ENCODE measurements at regions not wholly inside any gene's neighbourhood (a gene's known extent, or its start where the extent isn't known, plus 50 kb on each side); places are given as distances from the start of the nearest gene placed in this dataset.

- no peak overlapping the region for H3K4ac ChIP-seq (ENCODE audit: low read depth, low read length)
- no peaks in the 10 kb centered on the region for H3K36me3 ChIP-seq (ENCODE audit: control insufficient read depth in 1 of 2, insufficient read depth in 2 of 2, low read length in 2 of 2)
- no peak overlapping the region for H2BK12ac ChIP-seq (ENCODE audit: low read length)
- no peak overlapping the region for H2AK5ac ChIP-seq (ENCODE audit: low read length)
- H3K27me3 ChIP-seq (ENCODE audit: insufficient read depth, low read length): no peaks in the 10 kb centered on the region
- H3K79me2 ChIP-seq (ENCODE audit: control insufficient read depth, insufficient read depth, low read length, poor library complexity): no peaks in the 10 kb centered on the region
- no peak overlapping the region for H2BK5ac ChIP-seq (ENCODE audit: low read depth, low read length, poor library complexity)
- no peak overlapping the region for H3K14ac ChIP-seq (ENCODE audit: low read length)
- no peak for DNase-seq
- H3K23ac ChIP-seq (ENCODE audit: low read length): no peak overlapping the region
- H2BK120ac ChIP-seq (ENCODE audit: insufficient read depth, low read length, poor library complexity): no peak overlapping the region
- no peak overlapping the region for H3K4me3 ChIP-seq (ENCODE audit: low read depth, low read length)
- no peak overlapping the region for H4K12ac ChIP-seq (ENCODE audit: low read depth, low read length)
- no peaks in the 10 kb centered on the region for H3K9me3 ChIP-seq (ENCODE audit: insufficient read depth, low read depth, low read length)
- no peaks in the 10 kb centered on the region for H3K4me1 ChIP-seq (ENCODE audit: control insufficient read depth in 1 of 2, insufficient read depth in 2 of 2, low read length in 2 of 2)
- no peak overlapping the region for H3K18ac ChIP-seq (ENCODE audit: low read length)
- H3K79me1 ChIP-seq (ENCODE audit: low read length): no peaks in the 10 kb centered on the region
- H3K27ac ChIP-seq (ENCODE audit: low read depth, low read length): no peak overlapping the region
- no peak overlapping the region for H3K9ac ChIP-seq (ENCODE audit: low read length)
- no peak overlapping the region for H4K8ac ChIP-seq (ENCODE audit: low read depth, low read length)
- no CpG with 5 or more reads among the region's 4 CpGs for WGBS (ENCODE audit: extremely low coverage, insufficient coverage, insufficient read length)
- no peak overlapping the region for H2AFZ ChIP-seq (ENCODE audit: insufficient read depth, low read length, poor library complexity)
- no peak overlapping the region for H3K4me2 ChIP-seq (ENCODE audit: low read length)
- H4K91ac ChIP-seq (ENCODE audit: low read depth, low read length): no peak overlapping the region
These were observed 268.8 kb downstream of the CENPW start for GRCh38 chr6:126608681-126609080.

GRCh38 chr6:126614642-126615504 is 275.0 kb downstream of the CENPW start:
- Histone ChIP-seq H3K9ac (ENCODE audit: low read length) (no peak overlapping the region), H3K4ac (ENCODE audit: low read depth, low read length) (no peak overlapping the region), H3K4me1 (ENCODE audit: control insufficient read depth in 1 of 2, insufficient read depth in 2 of 2, low read length in 2 of 2) (no peaks in the 10 kb centered on the region)

DNA sequence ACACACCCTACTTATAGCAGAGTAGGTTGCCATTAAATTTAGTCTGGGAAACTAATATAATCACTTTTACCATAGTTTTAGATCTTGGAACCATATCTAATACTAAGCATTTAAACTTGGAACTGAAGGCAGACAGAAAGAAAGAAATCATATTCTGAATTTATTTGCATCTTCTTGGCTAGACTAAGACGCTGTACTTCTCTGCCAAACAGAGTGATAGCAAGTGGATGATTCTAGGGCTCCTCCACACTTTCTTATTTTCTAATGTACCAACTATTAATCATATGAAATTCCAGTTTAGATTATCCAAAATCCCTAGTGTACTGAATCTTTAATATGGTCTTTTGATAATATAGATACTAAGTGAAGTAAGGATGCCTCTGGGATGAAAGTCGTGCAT is 277.0 kb downstream of the CENPW start:
- Histone ChIP-seq H4K8ac (ENCODE audit: low read depth, low read length) (no peak overlapping the region), H3K9me3 (ENCODE audit: insufficient read depth, low read depth, low read length) (no peaks in the 10 kb centered on the region), H2BK12ac (ENCODE audit: low read length) (no peak overlapping the region), H3K4ac (ENCODE audit: low read depth, low read length) (no peak overlapping the region), H2AK5ac (ENCODE audit: low read length) (no peak overlapping the region), H3K4me1 (ENCODE audit: control insufficient read depth in 1 of 2, insufficient read depth in 2 of 2, low read length in 2 of 2) (no peaks in the 10 kb centered on the region), H3K36me3 (ENCODE audit: control insufficient read depth in 1 of 2, insufficient read depth in 2 of 2, low read length in 2 of 2) (no peaks in the 10 kb centered on the region), H3K18ac (ENCODE audit: low read length) (no peak overlapping the region), H4K91ac (ENCODE audit: low read depth, low read length) (no peak overlapping the region), H3K79me2 (ENCODE audit: control insufficient read depth, insufficient read depth, low read length, poor library complexity) (no peaks in the 10 kb centered on the region), H3K14ac (ENCODE audit: low read length) (no peak overlapping the region), H3K23ac (ENCODE audit: low read length) (no peak overlapping the region), H2BK120ac (ENCODE audit: insufficient read depth, low read length, poor library complexity) (no peak overlapping the region), H3K9ac (ENCODE audit: low read length) (no peak overlapping the region), H3K79me1 (ENCODE audit: low read length) (no peaks in the 10 kb centered on the region), H3K4me3 (ENCODE audit: low read depth, low read length) (no peak overlapping the region), H4K12ac (ENCODE audit: low read depth, low read length) (no peak overlapping the region), H3K27me3 (ENCODE audit: insufficient read depth, low read length) (no peaks in the 10 kb centered on the region), H2AFZ (ENCODE audit: insufficient read depth, low read length, poor library complexity) (no peak overlapping the region), H2BK5ac (ENCODE audit: low read depth, low read length, poor library complexity) (no peak overlapping the region), H3K27ac (ENCODE audit: low read depth, low read length) (no peak overlapping the region), H3K4me2 (ENCODE audit: low read length) (no peak overlapping the region)
- no peak for DNase-seq
- no CpG with 5 or more reads among the region's 2 CpGs for WGBS (ENCODE audit: extremely low coverage, insufficient coverage, insufficient read length)

More at GRCh38 chr6:126614642-126615504, 275.0 kb downstream of the CENPW start:
- Histone ChIP-seq H3K27ac (ENCODE audit: low read depth, low read length) (no peak overlapping the region), H2AK5ac (ENCODE audit: low read length) (no peak overlapping the region), H3K79me2 (ENCODE audit: control insufficient read depth, insufficient read depth, low read length, poor library complexity) (no peaks in the 10 kb centered on the region), H4K12ac (ENCODE audit: low read depth, low read length) (no peak overlapping the region), H2AFZ (ENCODE audit: insufficient read depth, low read length, poor library complexity) (no peak overlapping the region), H3K18ac (ENCODE audit: low read length) (no peak overlapping the region), H3K9me3 (ENCODE audit: insufficient read depth, low read depth, low read length) (no peaks in the 10 kb centered on the region), H3K36me3 (ENCODE audit: control insufficient read depth in 1 of 2, insufficient read depth in 2 of 2, low read length in 2 of 2) (no peaks in the 10 kb centered on the region), H4K91ac (ENCODE audit: low read depth, low read length) (no peak overlapping the region), H3K4me2 (ENCODE audit: low read length) (no peak overlapping the region), H3K27me3 (ENCODE audit: insufficient read depth, low read length) (no peaks in the 10 kb centered on the region), H2BK5ac (ENCODE audit: low read depth, low read length, poor library complexity) (no peak overlapping the region), H3K23ac (ENCODE audit: low read length) (no peak overlapping the region), H4K8ac (ENCODE audit: low read depth, low read length) (no peak overlapping the region), H3K4me3 (ENCODE audit: low read depth, low read length) (no peak overlapping the region), H2BK120ac (ENCODE audit: insufficient read depth, low read length, poor library complexity) (no peak overlapping the region), H2BK12ac (ENCODE audit: low read length) (no peak overlapping the region), H3K79me1 (ENCODE audit: low read length) (no peaks in the 10 kb centered on the region), H3K14ac (ENCODE audit: low read length) (no peak overlapping the region)
- no CpG with 5 or more reads among the region's 6 CpGs for WGBS (ENCODE audit: extremely low coverage, insufficient coverage, insufficient read length)
- DNase-seq: no peak

GRCh38 chr6:126618639-126619343 is 278.9 kb downstream of the CENPW start:
- no peaks in the 10 kb centered on the region for H3K36me3 ChIP-seq (ENCODE audit: control insufficient read depth in 1 of 2, insufficient read depth in 2 of 2, low read length in 2 of 2)
- no CpG with 5 or more reads among the region's 1 CpG for WGBS (ENCODE audit: extremely low coverage, insufficient coverage, insufficient read length)
- H3K23ac ChIP-seq (ENCODE audit: low read length): no peak overlapping the region

More at GRCh38 chr6:126618639-126619343, 278.9 kb downstream of the CENPW start:
- H4K12ac ChIP-seq (ENCODE audit: low read depth, low read length): no peak overlapping the region
- H4K8ac ChIP-seq (ENCODE audit: low read depth, low read length): no peak overlapping the region
- no peak overlapping the region for H3K9ac ChIP-seq (ENCODE audit: low read length)
- no peak overlapping the region for H3K4me2 ChIP-seq (ENCODE audit: low read length)
- no peak overlapping the region for H3K4ac ChIP-seq (ENCODE audit: low read depth, low read length)
- H3K14ac ChIP-seq (ENCODE audit: low read length): no peak overlapping the region
- H2BK5ac ChIP-seq (ENCODE audit: low read depth, low read length, poor library complexity): no peak overlapping the region
- no peak overlapping the region for H2BK120ac ChIP-seq (ENCODE audit: insufficient read depth, low read length, poor library complexity)
- H4K91ac ChIP-seq (ENCODE audit: low read depth, low read length): no peak overlapping the region
- H3K4me3 ChIP-seq (ENCODE audit: low read depth, low read length): no peak overlapping the region
- H3K27me3 ChIP-seq (ENCODE audit: insufficient read depth, low read length): no peaks in the 10 kb centered on the region
- H3K18ac ChIP-seq (ENCODE audit: low read length): no peak overlapping the region
- no peaks in the 10 kb centered on the region for H3K79me2 ChIP-seq (ENCODE audit: control insufficient read depth, insufficient read depth, low read length, poor library complexity)
- H2AK5ac ChIP-seq (ENCODE audit: low read length): no peak overlapping the region
- H3K27ac ChIP-seq (ENCODE audit: low read depth, low read length): no peak overlapping the region
- no peaks in the 10 kb centered on the region for H3K9me3 ChIP-seq (ENCODE audit: insufficient read depth, low read depth, low read length)
- no peak overlapping the region for H2AFZ ChIP-seq (ENCODE audit: insufficient read depth, low read length, poor library complexity)
- H3K4me1 ChIP-seq (ENCODE audit: control insufficient read depth in 1 of 2, insufficient read depth in 2 of 2, low read length in 2 of 2): no peaks in the 10 kb centered on the region
- no peak overlapping the region for H2BK12ac ChIP-seq (ENCODE audit: low read length)
- no peaks in the 10 kb centered on the region for H3K79me1 ChIP-seq (ENCODE audit: low read length)
- DNase-seq: no peak

Measured in trophoblast cell (in vitro differentiated cells and primary cell).